Breast epithelium (tissue), 4 donors: ENCODE measurements at regions not wholly inside any gene's neighbourhood (a gene's known extent, or its start where the extent isn't known, plus 50 kb on each side); places are given as distances from the start of the nearest gene placed in this dataset.

Experiments
- DNase-seq, 2 donors: peaks; one replicate each; pipeline ENCODE4 v3.0.0-alpha.2; 2019; ENCODE audit warnings: low spot score in 2 of 2
- H3K27ac ChIP-seq, 2 donors: fragments of 200-600 bp; sonication (generic) in 1 of 2; one replicate each; pipeline ENCODE4 v1.5.1; 2016 to 2019; ENCODE audit warnings: mild to moderate bottlenecking in 1 of 2
- H3K27me3 ChIP-seq, 2 donors: fragments of 200-600 bp; sonication (generic) in 1 of 2; one replicate each; pipeline versions ENCODE4 v1.5.1 to v1.6.0; 2017 to 2019; ENCODE audit warnings: control low read depth in 1 of 2, mild to moderate bottlenecking in 1 of 2
- H3K36me3 ChIP-seq: fragments of 200-600 bp; one replicate; pipeline ENCODE4 v1.5.1; 2019
- H3K4me1 ChIP-seq, 2 donors: fragments of 200-600 bp; sonication (generic); one replicate each; pipeline ENCODE4 v1.5.1; 2016 to 2019; ENCODE audit warnings: control low read depth in 1 of 2
- H3K4me3 ChIP-seq, 3 donors: fragments of 200-600 bp; sonication (generic); 1 replicate in 2 of 3; 2 replicates in 1 of 3; pipeline ENCODE4 v1.5.1; 2016 to 2019; ENCODE audit warnings: mild to moderate bottlenecking in 3 of 3, moderate library complexity in 2 of 3
- H3K9me3 ChIP-seq, 2 donors: fragments of 200-600 bp; sonication (generic) in 1 of 2; one replicate each; pipeline ENCODE4 v1.5.1; 2016 to 2019; ENCODE audit warnings: control low read depth in 1 of 2
- CTCF ChIP-seq, 3 donors: fragments of 450-650 bp; IDR thresholded peaks; one replicate each; pipeline ENCODE4 v1.5.1; 2016 to 2017; ENCODE audit warnings: antibody characterized with exemption in 3 of 3, mild to moderate bottlenecking in 3 of 3, moderate library complexity in 3 of 3
- POLR2A ChIP-seq: fragments of 450-650 bp; IDR thresholded peaks from one replicate; pipeline ENCODE4 v1.6.1; 2016; ENCODE audit warnings: antibody characterized with exemption, mild to moderate bottlenecking, moderate library complexity
- POLR2AphosphoS5 ChIP-seq, 3 donors: sonication (generic); formaldehyde crosslinking; IDR thresholded peaks; one replicate each; pipeline ENCODE4 v1.6.1; 2017; ENCODE audit warnings: antibody characterized with exemption in 3 of 3
- intact Hi-C: fragments of 100-400 bp; cut with DNase I; formaldehyde crosslinking; loops from one replicate; pipeline ENCODE4 v1.15.1; 2023; ENCODE audit warnings: low total_unique reads

- Histone ChIP-seq H3K9me3 (no peaks in the 10 kb centered on the region), H3K27me3 (no peaks in the 10 kb centered on the region), H3K27ac (no peak overlapping the region), H3K4me3 (no peak overlapping the region), H3K36me3 (no peaks in the 10 kb centered on the region), H3K4me1 (no peaks in the 10 kb centered on the region)
- no peak for DNase-seq
- TF ChIP-seq POLR2A (no peak), CTCF (IDR thresholded peaks at IDR 0.05) (no peak), POLR2AphosphoS5 (IDR thresholded peaks at IDR 0.05) (no peak)
- intact Hi-C loops, result no loop called here
Measured at GRCh38 chr5:96079962-96080361, 118.3 kb upstream of the ELL2 start.

- no peak for DNase-seq
- no peak for TF ChIP-seq POLR2AphosphoS5 (IDR thresholded peaks at IDR 0.05)
- no peak for TF ChIP-seq CTCF (IDR thresholded peaks at IDR 0.05)
- TF ChIP-seq POLR2A, result no peak
- H3K27ac ChIP-seq, result no peak overlapping the region
- no peaks in the 10 kb centered on the region for H3K36me3 ChIP-seq
- intact Hi-C loops, result no loop called here
- no peaks in the 10 kb centered on the region for H3K27me3 ChIP-seq
- H3K4me1 ChIP-seq, result no peaks in the 10 kb centered on the region
- no peak overlapping the region for H3K4me3 ChIP-seq
- no peaks in the 10 kb centered on the region for H3K9me3 ChIP-seq
Measured at GRCh38 chr5:96079075-96079474, 117.4 kb upstream of the ELL2 start.

GRCh38 chr5:96076451-96076850, 114.8 kb upstream of the ELL2 start:
- H3K27ac ChIP-seq, result no peak overlapping the region
- intact Hi-C loops, result no loop called here
- no peak for DNase-seq
- no peak for TF ChIP-seq POLR2A
- no peak for TF ChIP-seq CTCF (IDR thresholded peaks at IDR 0.05)
- TF ChIP-seq POLR2AphosphoS5 (IDR thresholded peaks at IDR 0.05), result no peak
- H3K9me3 ChIP-seq, result no peaks in the 10 kb centered on the region
- H3K4me1 ChIP-seq, result no peaks in the 10 kb centered on the region
- no peaks in the 10 kb centered on the region for H3K36me3 ChIP-seq
- no peaks in the 10 kb centered on the region for H3K27me3 ChIP-seq
- H3K4me3 ChIP-seq, result no peak overlapping the region

GRCh38 chr5:96075579-96076289, 114.1 kb upstream of the ELL2 start:
- intact Hi-C loops, result no loop called here
- H3K27me3 ChIP-seq, result no peaks in the 10 kb centered on the region
- TF ChIP-seq POLR2AphosphoS5 (IDR thresholded peaks at IDR 0.05) (no peak), CTCF (IDR thresholded peaks at IDR 0.05) (no peak), POLR2A (no peak)

GRCh38 chr5:96074870-96075269, 113.2 kb upstream of the ELL2 start:
- DNase-seq, result no peak
- Histone ChIP-seq H3K4me3 (no peak overlapping the region), H3K27me3 (no peaks in the 10 kb centered on the region), H3K36me3 (no peaks in the 10 kb centered on the region), H3K9me3 (no peaks in the 10 kb centered on the region), H3K4me1 (no peaks in the 10 kb centered on the region), H3K27ac (no peak overlapping the region)
- TF ChIP-seq POLR2AphosphoS5 (IDR thresholded peaks at IDR 0.05), result no peak
- no peak for TF ChIP-seq POLR2A
- no peak for TF ChIP-seq CTCF (IDR thresholded peaks at IDR 0.05)
- intact Hi-C loops, result no loop called here

More at GRCh38 chr5:96075579-96076289, 114.1 kb upstream of the ELL2 start:
- no peak for DNase-seq
- Histone ChIP-seq H3K36me3 (no peaks in the 10 kb centered on the region), H3K9me3 (no peaks in the 10 kb centered on the region), H3K4me1 (no peaks in the 10 kb centered on the region), H3K27ac (no peak overlapping the region), H3K4me3 (no peak overlapping the region)
